ENCODE measurements at regions not wholly inside any gene's neighbourhood (a gene's known extent, or its start where the extent isn't known, plus 50 kb on each side); places are given as distances from the start of the nearest gene placed in this dataset.
A peak's percentile ranks its signal among the peaks of the same experiment; 100 is the strongest.

- Histone ChIP-seq H3K36me3 (no peaks in the 10 kb centered on the region), H3K4me1 (peaks cover 0 to 4% (median 0%) of the 10 kb centered on the region in 3 donors), H3K27me3 (peaks cover 0 to 6% (median 0%) of the 10 kb centered on the region in 4 donors), H3K4me3 (no peak overlapping the region), H3K9me3 (no peaks in the 10 kb centered on the region), H3K27ac (no peak overlapping the region)
- intact Hi-C loops (cut with DNase I), result no loop called here
- TF ChIP-seq POLR2A (IDR thresholded peaks at IDR 0.05) (no peak), CTCF (IDR thresholded peaks at IDR 0.05) (no peak)
- DNase-seq, result no peak
These were observed 459.0 kb downstream of the XYLT1 start for GRCh38 chr16:17011712-17012111.

GRCh38 chr16:17013038-17013437 is 457.7 kb downstream of the XYLT1 start:
- Histone ChIP-seq H3K27me3 (peaks cover 0 to 6% (median 0%) of the 10 kb centered on the region in 4 donors), H3K36me3 (no peaks in the 10 kb centered on the region), H3K4me3 (peak overlapping the region in 1 of 4 donors; percentile 47), H3K27ac (peak overlapping the region in 1 of 4 donors; percentile 9), H3K4me1 (peaks cover 0 to 4% (median 0%) of the 10 kb centered on the region in 3 donors), H3K9me3 (no peaks in the 10 kb centered on the region)
- WGBS, 2 donors, result 65 to 71% methylated on average over 8 of the region's 8 CpGs
- TF ChIP-seq CTCF (IDR thresholded peaks at IDR 0.05) (no peak), POLR2A (IDR thresholded peaks at IDR 0.05) (no peak)
- no peak for DNase-seq
- intact Hi-C loops (cut with DNase I), result no loop called here

- TF ChIP-seq CTCF (IDR thresholded peaks at IDR 0.05) (no peak), POLR2A (IDR thresholded peaks at IDR 0.05) (no peak)
- peaks cover 0 to 4% (median 0%) of the 10 kb centered on the region in 4 donors for H3K27me3 ChIP-seq
- WGBS, 2 donors, result 76 to 90% methylated on average over 6 of the region's 6 CpGs
- H3K4me3 ChIP-seq, result no peak overlapping the region
- no peak for DNase-seq
- peaks cover 0 to 4% (median 0%) of the 10 kb centered on the region in 3 donors for H3K4me1 ChIP-seq
- no peaks in the 10 kb centered on the region for H3K36me3 ChIP-seq
- intact Hi-C loops (cut with DNase I), result no loop called here
- no peak overlapping the region for H3K27ac ChIP-seq
- H3K9me3 ChIP-seq, result no peaks in the 10 kb centered on the region
These were observed 456.2 kb downstream of the XYLT1 start for GRCh38 chr16:17014484-17015121.

- no peak for DNase-seq
- H3K27ac ChIP-seq, result no peak overlapping the region
- no peaks in the 10 kb centered on the region for H3K27me3 ChIP-seq
- 90 to 95% methylated on average over 6 of the region's 6 CpGs for WGBS, 2 donors
- no peak for TF ChIP-seq POLR2A (IDR thresholded peaks at IDR 0.05)
- TF ChIP-seq CTCF (IDR thresholded peaks at IDR 0.05), result no peak
- intact Hi-C loops (cut with DNase I), result no loop called here
- H3K36me3 ChIP-seq, result no peaks in the 10 kb centered on the region
- H3K9me3 ChIP-seq, result no peaks in the 10 kb centered on the region
- H3K4me3 ChIP-seq, result no peak overlapping the region
- peaks cover 0 to 4% (median 0%) of the 10 kb centered on the region in 3 donors for H3K4me1 ChIP-seq
These were observed 455.1 kb downstream of the XYLT1 start for GRCh38 chr16:17015702-17016101.

GRCh38 chr16:17017442-17017841 is 453.3 kb downstream of the XYLT1 start:
- H3K4me1 ChIP-seq, result peaks cover 0 to 4% (median 0%) of the 10 kb centered on the region in 3 donors
- no peak overlapping the region for H3K4me3 ChIP-seq
- no peaks in the 10 kb centered on the region for H3K9me3 ChIP-seq
- no peaks in the 10 kb centered on the region for H3K27me3 ChIP-seq
- no peak overlapping the region for H3K27ac ChIP-seq
- no peak for DNase-seq
- TF ChIP-seq CTCF (IDR thresholded peaks at IDR 0.05) (no peak), POLR2A (IDR thresholded peaks at IDR 0.05) (no peak)
- no peaks in the 10 kb centered on the region for H3K36me3 ChIP-seq
- intact Hi-C loops (cut with DNase I), result no loop called here

All from esophagus squamous epithelium (tissue), 5 donors.